ENCODE measurements at regions not wholly inside any gene's neighbourhood (a gene's known extent, or its start where the extent isn't known, plus 50 kb on each side); places are given as distances from the start of the nearest gene placed in this dataset.

DNA sequence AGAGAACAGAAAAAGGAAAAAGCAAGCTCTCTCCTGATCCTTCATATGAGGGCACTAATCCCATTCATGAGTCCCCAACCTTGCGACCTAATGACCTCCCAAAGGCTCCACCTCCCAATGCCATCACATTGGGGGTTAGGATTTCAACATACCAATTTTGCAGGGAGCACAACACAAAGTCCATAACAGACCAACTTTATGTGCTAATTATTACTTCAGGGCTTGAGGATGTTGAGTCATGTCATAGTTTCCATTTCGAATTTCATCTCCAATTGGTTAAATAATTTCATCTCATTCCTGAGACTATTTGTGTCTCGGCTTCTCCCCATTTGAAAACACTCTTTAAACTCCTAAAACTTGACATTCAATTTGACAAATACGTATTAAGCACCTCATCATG, 69.9 kb upstream of the KLF7 start:
- Histone ChIP-seq H3K9me3 (no peaks in the 10 kb centered on the region), H3K4me3 (no peak overlapping the region), H3K27ac (no peak overlapping the region), H3K36me3 (no peaks in the 10 kb centered on the region), H3K4me1 (ENCODE audit: control insufficient read depth in 1 of 2, low read depth in 2 of 2) (peaks cover 15 to 29% of the 10 kb centered on the region in 2 donors), H3K27me3 (replicated peaks; ENCODE audit: insufficient read depth) (no peaks in the 10 kb centered on the region)
- no peak for ATAC-seq (ENCODE audit: insufficient number of reproducible peaks, low FRiP score, low read depth)
- no peak for DNase-seq (ENCODE audit: low spot score)
- TF ChIP-seq, protein P1, sequence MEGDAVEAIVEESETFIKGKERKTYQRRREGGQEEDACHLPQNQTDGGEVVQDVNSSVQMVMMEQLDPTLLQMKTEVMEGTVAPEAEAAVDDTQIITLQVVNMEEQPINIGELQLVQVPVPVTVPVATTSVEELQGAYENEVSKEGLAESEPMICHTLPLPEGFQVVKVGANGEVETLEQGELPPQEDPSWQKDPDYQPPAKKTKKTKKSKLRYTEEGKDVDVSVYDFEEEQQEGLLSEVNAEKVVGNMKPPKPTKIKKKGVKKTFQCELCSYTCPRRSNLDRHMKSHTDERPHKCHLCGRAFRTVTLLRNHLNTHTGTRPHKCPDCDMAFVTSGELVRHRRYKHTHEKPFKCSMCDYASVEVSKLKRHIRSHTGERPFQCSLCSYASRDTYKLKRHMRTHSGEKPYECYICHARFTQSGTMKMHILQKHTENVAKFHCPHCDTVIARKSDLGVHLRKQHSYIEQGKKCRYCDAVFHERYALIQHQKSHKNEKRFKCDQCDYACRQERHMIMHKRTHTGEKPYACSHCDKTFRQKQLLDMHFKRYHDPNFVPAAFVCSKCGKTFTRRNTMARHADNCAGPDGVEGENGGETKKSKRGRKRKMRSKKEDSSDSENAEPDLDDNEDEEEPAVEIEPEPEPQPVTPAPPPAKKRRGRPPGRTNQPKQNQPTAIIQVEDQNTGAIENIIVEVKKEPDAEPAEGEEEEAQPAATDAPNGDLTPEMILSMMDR (IDR thresholded peaks at IDR 0.05): no peak

DNA sequence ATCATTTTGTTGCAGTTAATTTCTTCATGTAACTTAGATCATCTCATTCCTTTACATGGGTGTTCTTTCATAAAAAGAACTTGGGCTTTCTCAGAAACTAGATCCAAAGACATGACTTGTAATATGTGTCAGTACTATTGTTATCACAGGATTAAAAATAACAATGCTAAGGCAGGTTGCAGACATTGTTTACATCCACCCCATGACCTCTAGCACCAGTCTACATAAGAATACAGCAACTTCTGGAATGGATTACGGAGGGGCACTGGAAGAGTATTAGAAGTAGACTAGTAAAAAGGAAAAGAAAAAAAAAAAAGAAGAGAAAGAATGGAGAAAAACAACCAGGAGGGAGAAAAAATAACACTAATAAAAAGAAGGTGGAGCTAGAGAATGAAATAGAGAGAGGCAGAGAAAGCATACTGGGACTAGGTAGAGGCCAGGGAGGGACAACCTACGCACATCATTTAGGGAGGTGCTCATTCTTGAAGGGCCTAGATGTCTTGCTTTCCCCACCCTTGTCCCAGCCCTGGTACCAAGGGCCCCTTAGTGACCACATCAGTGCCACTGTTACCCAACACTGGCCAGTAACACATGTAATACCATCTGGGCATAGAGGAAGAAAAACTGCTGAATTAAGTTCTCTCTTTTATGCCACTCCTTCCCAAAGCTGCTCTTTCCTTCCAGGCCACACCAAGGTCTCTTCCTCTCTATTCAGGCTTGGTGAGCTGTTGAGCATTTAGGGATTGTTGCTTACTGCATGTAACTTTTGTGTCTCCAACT, 70.6 kb upstream of the KLF7 start:
- DNase-seq (ENCODE audit: low spot score) (no peak), ATAC-seq (ENCODE audit: insufficient number of reproducible peaks, low FRiP score, low read depth) (no peak)
- TF ChIP-seq, protein P1 (IDR thresholded peaks at IDR 0.05): no peak
- no peaks in the 10 kb centered on the region for H3K27me3 ChIP-seq (replicated peaks; ENCODE audit: insufficient read depth)
- H3K9me3 ChIP-seq: no peaks in the 10 kb centered on the region
- no peak overlapping the region for H3K27ac ChIP-seq
- H3K36me3 ChIP-seq: no peaks in the 10 kb centered on the region
- H3K4me3 ChIP-seq: no peak overlapping the region
- peaks cover 15 to 33% of the 10 kb centered on the region in 2 donors for H3K4me1 ChIP-seq (ENCODE audit: control insufficient read depth in 1 of 2, low read depth in 2 of 2)

- TF ChIP-seq, protein P1 (IDR thresholded peaks at IDR 0.05): no peak
- Histone ChIP-seq H3K27ac (peak overlapping the region; percentile 79 to 81), H3K4me3 (peak overlapping the region; percentile 19), H3K4me1 (ENCODE audit: control insufficient read depth in 1 of 2, low read depth in 2 of 2) (peaks cover 15 to 33% of the 10 kb centered on the region in 2 donors), H3K9me3 (no peaks in the 10 kb centered on the region), H3K27me3 (replicated peaks; ENCODE audit: insufficient read depth) (no peaks in the 10 kb centered on the region), H3K36me3 (no peaks in the 10 kb centered on the region)
- peak; percentile 77 for DNase-seq (ENCODE audit: low spot score)
- peak; percentile 78 for ATAC-seq (ENCODE audit: insufficient number of reproducible peaks, low FRiP score, low read depth)
Observed at GRCh38 chr2:207238831-207239701, 73.3 kb upstream of the KLF7 start.

DNA sequence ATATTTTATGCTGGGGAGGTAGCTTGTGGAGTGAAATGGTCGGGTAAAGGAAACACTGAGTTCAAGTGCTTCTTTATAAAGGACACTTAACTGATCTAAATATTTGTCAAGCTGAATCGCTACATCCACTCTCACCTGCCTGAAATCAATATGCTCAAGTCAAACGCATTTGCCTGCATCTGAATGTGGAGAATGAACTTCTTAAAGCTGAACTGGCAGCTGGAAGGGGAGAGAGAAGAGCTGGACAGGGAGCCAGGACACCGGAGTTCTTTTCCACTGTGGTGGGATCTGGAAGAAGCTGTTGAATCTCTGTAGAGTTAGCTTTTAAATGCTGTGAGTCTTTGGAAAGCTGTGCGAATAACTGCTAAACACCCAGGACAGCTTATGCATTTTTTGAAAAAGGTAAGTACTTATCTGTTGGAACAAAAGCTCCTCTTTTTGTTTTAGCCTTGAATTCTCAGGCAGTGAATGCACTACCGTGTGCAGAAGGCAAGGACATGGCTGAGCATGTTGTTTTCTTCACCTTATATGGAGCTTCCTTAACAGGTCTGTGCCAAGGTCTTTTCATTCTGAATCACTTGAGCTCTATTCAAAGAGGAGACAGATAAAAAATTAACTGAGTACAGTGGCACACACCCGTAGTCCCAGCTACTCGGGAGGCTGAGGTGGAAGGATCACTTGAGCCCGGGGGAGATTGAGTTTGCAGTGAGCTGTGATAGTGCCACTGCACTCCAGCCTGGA, 74.2 kb upstream of the KLF7 start:
- H3K36me3 ChIP-seq: no peaks in the 10 kb centered on the region
- peaks cover 15 to 33% of the 10 kb centered on the region in 2 donors for H3K4me1 ChIP-seq (ENCODE audit: control insufficient read depth in 1 of 2, low read depth in 2 of 2)
- no peaks in the 10 kb centered on the region for H3K27me3 ChIP-seq (replicated peaks; ENCODE audit: insufficient read depth)
- no peaks in the 10 kb centered on the region for H3K9me3 ChIP-seq
- H3K4me3 ChIP-seq: peak overlapping the region; percentile 19
- H3K27ac ChIP-seq: peak overlapping the region; percentile 79 to 81
- TF ChIP-seq, protein P1 (IDR thresholded peaks at IDR 0.05): no peak
- ATAC-seq (ENCODE audit: insufficient number of reproducible peaks, low FRiP score, low read depth): no peak
- no peak for DNase-seq (ENCODE audit: low spot score)

Data from thoracic aorta (tissue), 2 donors.